H1 (cell line): ENCODE measurements at regions not wholly inside any gene's neighbourhood (a gene's known extent, or its start where the extent isn't known, plus 50 kb on each side); places are given as distances from the start of the nearest gene placed in this dataset.

Experiments
- CTCF ChIA-PET: fragments of 300-600 bp; sonication (Branson Sonifier 250); formaldehyde crosslinking; loops from one replicate; lab custom pipeline; 2021; ENCODE audit not compliant: partially characterized antibody; lab: Charles Lee
- POLR2A ChIA-PET: fragments of 300-600 bp; sonication (Branson Sonifier 250); formaldehyde crosslinking; loops from one replicate; lab custom pipeline; 2021; ENCODE audit warnings: inconsistent platforms; ENCODE audit not compliant: partially characterized antibody; lab: Charles Lee
- DNase-seq, 2 experiments: peaks; one replicate each; pipeline versions ENCODE4 v3.0.0 to v3.0.0-alpha.2; 2010 to 2022; ENCODE audit warnings: low spot score in 2 of 2, low read depth in 1 of 2, mixed read lengths in 1 of 2
- FAIRE-seq: peaks from 2 replicates; lab custom pipeline; 2011; peaks lifted over from hg19 to GRCh38; lab: Jason Lieb, UNC
- H2AFZ ChIP-seq: 2 replicates; pipeline ENCODE4 v1.8.1; 2012; ENCODE audit warnings: low read length, inconsistent platforms
- H2AK5ac ChIP-seq: 2 replicates; pipeline ENCODE4 v1.6.1; 2013; ENCODE audit warnings: low read depth, low read length
- H2BK120ac ChIP-seq: replicated peaks from 2 replicates; pipeline ENCODE3; 2013; ENCODE audit warnings: low read depth, low read length, inconsistent platforms
- H2BK12ac ChIP-seq: 2 replicates; pipeline ENCODE4 v1.6.1; 2013; ENCODE audit warnings: low read depth, low read length
- H2BK15ac ChIP-seq: 2 replicates; pipeline ENCODE4 v1.6.1; 2013; ENCODE audit warnings: low read length
- H2BK20ac ChIP-seq: 2 replicates; pipeline ENCODE4 v1.6.1; 2013; ENCODE audit warnings: low read length
- H2BK5ac ChIP-seq: 2 replicates; pipeline ENCODE4 v1.6.1; 2013; ENCODE audit warnings: low read depth, low read length
- H3K14ac ChIP-seq: 2 replicates; pipeline ENCODE4 v1.6.1; 2013; ENCODE audit warnings: inconsistent platforms; ENCODE audit not compliant: insufficient read length
- H3K18ac ChIP-seq: 2 replicates; pipeline ENCODE4 v1.6.1; 2013; ENCODE audit warnings: low read length; ENCODE audit errors: extremely low read depth
- H3K23ac ChIP-seq: 2 replicates; pipeline ENCODE4 v1.6.1; 2013; ENCODE audit warnings: inconsistent platforms; ENCODE audit not compliant: insufficient read length
- H3K23me2 ChIP-seq: 2 replicates; pipeline ENCODE4 v1.6.1; 2013; ENCODE audit warnings: low read depth, low read length
- H3K27ac ChIP-seq: 2 replicates; pipeline ENCODE4 v1.6.1; 2011; ENCODE audit warnings: low read depth, low read length, inconsistent platforms
- H3K27me3 ChIP-seq, 4 experiments: replicated peaks in 1 of 4; 1 replicate in 1 of 4; 2 replicates in 3 of 4; pipeline versions ENCODE4 v1.6.1 to v1.8.1; 2011 to 2013; ENCODE audit warnings: low read length in 3 of 4, mild to moderate bottlenecking in 3 of 4, inconsistent platforms in 2 of 4, mixed read lengths in 2 of 4, moderate library complexity in 1 of 4; ENCODE audit not compliant: control insufficient read depth in 3 of 4, insufficient read depth in 3 of 4; ENCODE audit errors: extremely low read depth in 1 of 4
- H3K36me3 ChIP-seq, 4 experiments: 2 replicates each; pipeline versions ENCODE4 v1.6.1 to v1.8.1; 2011 to 2013; ENCODE audit warnings: mild to moderate bottlenecking in 4 of 4, low read length in 3 of 4, moderate library complexity in 2 of 4, control low read depth in 1 of 4, inconsistent platforms in 1 of 4; ENCODE audit not compliant: insufficient read depth in 4 of 4, control insufficient read depth in 2 of 4
- H3K4ac ChIP-seq: replicated peaks from 2 replicates; pipeline ENCODE3; 2013; ENCODE audit warnings: low read length, low read depth, mixed read lengths, inconsistent platforms; ENCODE audit not compliant: insufficient read length
- H3K4me1 ChIP-seq, 4 experiments: replicated peaks in 1 of 4; 1 replicate in 1 of 4; 2 replicates in 3 of 4; pipeline versions ENCODE4 v1.6.1 to v1.8.1; 2011 to 2013; ENCODE audit warnings: low read length in 3 of 4, inconsistent platforms in 2 of 4, mixed read lengths in 1 of 4; ENCODE audit not compliant: insufficient read depth in 4 of 4, control insufficient read depth in 3 of 4
- H3K4me2 ChIP-seq, 2 experiments: 2 replicates each; pipeline versions ENCODE4 v1.6.1 to v1.8.1; 2011 to 2013; ENCODE audit warnings: low read depth in 2 of 2, low read length in 2 of 2, control low read depth in 1 of 2, inconsistent platforms in 1 of 2, mild to moderate bottlenecking in 1 of 2; ENCODE audit not compliant: insufficient read depth in 1 of 2
- H3K4me3 ChIP-seq, 4 experiments: fragments of 200-600, 300-600 bp in 1 of 4; sonication (generic), shearing (Covaris generic), sonication (Bioruptor Twin) in 1 of 4; 2 replicates each; pipeline versions ENCODE4 v1.5.1 to v1.8.1; 2011 to 2016; ENCODE audit warnings: low read length in 4 of 4, low read depth in 3 of 4, control low read depth in 2 of 4, inconsistent platforms in 2 of 4, mild to moderate bottlenecking in 2 of 4, mixed read lengths in 1 of 4, moderate library complexity in 1 of 4; ENCODE audit not compliant: insufficient read depth in 2 of 4; ENCODE audit errors: extremely low read depth in 1 of 4
- H3K56ac ChIP-seq: replicated peaks from 2 replicates; pipeline ENCODE3; 2013; ENCODE audit warnings: low read depth, mild to moderate bottlenecking, mixed read lengths, low read length, inconsistent platforms; ENCODE audit not compliant: insufficient read length
- H3K79me1 ChIP-seq: 2 replicates; pipeline ENCODE4 v1.6.1; 2013; ENCODE audit warnings: low read depth, low read length, control low read depth
- H3K79me2 ChIP-seq, 2 experiments: 2 replicates each; pipeline versions ENCODE4 v1.6.1 to v1.8.1; 2012 to 2013; ENCODE audit warnings: low read length in 2 of 2, mild to moderate bottlenecking in 2 of 2, inconsistent platforms in 1 of 2; ENCODE audit not compliant: insufficient read depth in 2 of 2, control insufficient read depth in 1 of 2
- H3K9ac ChIP-seq, 4 experiments: replicated peaks in 1 of 4; 1 replicate in 1 of 4; 2 replicates in 3 of 4; pipeline versions ENCODE4 v1.6.1 to v1.8.1; 2011 to 2013; ENCODE audit warnings: low read depth in 3 of 4, low read length in 3 of 4, control low read depth in 2 of 4, mild to moderate bottlenecking in 2 of 4, moderate library complexity in 2 of 4, inconsistent platforms in 1 of 4; ENCODE audit errors: extremely low read depth in 1 of 4
- H3K9me3 ChIP-seq, 2 experiments: 2 replicates each; pipeline versions ENCODE4 v1.6.1 to v1.8.1; 2012 to 2013; ENCODE audit warnings: mild to moderate bottlenecking in 2 of 2, moderate library complexity in 2 of 2, control low read depth in 1 of 2, inconsistent platforms in 1 of 2, low read depth in 1 of 2, low read length in 1 of 2, mixed read lengths in 1 of 2; ENCODE audit not compliant: insufficient read depth in 2 of 2
- H4K20me1 ChIP-seq, 2 experiments: replicated peaks in 1 of 2; 2 replicates each; pipeline versions ENCODE3 to v1.8.1; 2011 to 2013; ENCODE audit warnings: inconsistent platforms in 2 of 2, low read length in 2 of 2, mild to moderate bottlenecking in 1 of 2; ENCODE audit not compliant: insufficient read depth in 2 of 2, control insufficient read depth in 1 of 2
- H4K5ac ChIP-seq: 2 replicates; pipeline ENCODE4 v1.6.1; 2013; ENCODE audit warnings: low read length, low read depth, mixed read lengths, inconsistent platforms; ENCODE audit not compliant: insufficient read length
- H4K8ac ChIP-seq: 2 replicates; pipeline ENCODE4 v1.8.0; 2013; ENCODE audit warnings: mild to moderate bottlenecking, moderate library complexity, low read length, inconsistent platforms; ENCODE audit not compliant: insufficient read depth; ENCODE audit errors: extremely low read depth
- H4K91ac ChIP-seq: replicated peaks from 2 replicates; pipeline ENCODE3; 2013; ENCODE audit warnings: low read length, mixed read lengths, inconsistent platforms; ENCODE audit not compliant: insufficient read length
- EP300 ChIP-seq, 2 experiments: IDR thresholded peaks; 1 replicate in 1 of 2; 2 replicates in 1 of 2; pipeline ENCODE4 v1.6.1; 2011 to 2012; ENCODE audit warnings: low read depth in 2 of 2, low read length in 2 of 2, mild to moderate bottlenecking in 2 of 2, borderline replicate concordance in 1 of 2, inconsistent platforms in 1 of 2, moderate library complexity in 1 of 2
- HDAC2 ChIP-seq, 2 experiments: fragments of 300-600 bp in 1 of 2; sonication (generic) in 1 of 2; IDR thresholded peaks; 2 replicates each; pipeline ENCODE4 v1.6.1; 2011 to 2012; ENCODE audit warnings: low read depth in 2 of 2, low read length in 2 of 2, mild to moderate bottlenecking in 2 of 2, moderate library complexity in 2 of 2, borderline replicate concordance in 1 of 2, inconsistent platforms in 1 of 2
- NRF1 ChIP-seq: IDR thresholded peaks from 2 replicates; pipeline ENCODE4 v1.6.1; 2011; ENCODE audit warnings: mild to moderate bottlenecking, low read depth, low read length, improper control_type of control experiment
- SIX5 ChIP-seq: IDR thresholded peaks from 2 replicates; pipeline ENCODE4 v1.6.1; 2011; ENCODE audit warnings: mild to moderate bottlenecking, low read depth, low read length
- SP2 ChIP-seq: IDR thresholded peaks from 2 replicates; pipeline ENCODE4 v1.6.1; 2012; ENCODE audit warnings: mild to moderate bottlenecking, low read length, inconsistent platforms
- TAF7 ChIP-seq: optimal IDR thresholded peaks from 2 replicates; pipeline ENCODE3; 2011; ENCODE audit warnings: low read depth, mild to moderate bottlenecking, inconsistent platforms, low read length, moderate library complexity, borderline replicate concordance
- ZNF274 ChIP-seq: IDR thresholded peaks from 2 replicates; pipeline ENCODE4 v1.7.0; 2012; ENCODE audit warnings: low read length, borderline replicate concordance; ENCODE audit errors: extremely low read depth
- WGBS, 2 experiments: shearing (Covaris generic) in 1 of 2; methylation state at CpG; one replicate each; pipeline versions ENCODE4 v1.1.6 to v1.1.7; 2013 to 2015; ENCODE audit warnings: low lambda C conversion rate in 2 of 2, mixed read lengths in 2 of 2, inconsistent platforms in 1 of 2, low coverage in 1 of 2, missing lambda C conversion rate in 1 of 2; ENCODE audit not compliant: insufficient replicate concordance in 2 of 2, insufficient coverage in 1 of 2, insufficient read length in 1 of 2; ENCODE audit errors: extremely low coverage in 1 of 2, missing lambda C conversion rate in 1 of 2; 5-methylcytosine and 5-hydroxymethylcytosine counted together
- TF ChIP-seq, protein P1 (sequence below): IDR thresholded peaks from 2 replicates; pipeline ENCODE4 v1.6.1; 2012; ENCODE audit warnings: inconsistent platforms

DNA sequence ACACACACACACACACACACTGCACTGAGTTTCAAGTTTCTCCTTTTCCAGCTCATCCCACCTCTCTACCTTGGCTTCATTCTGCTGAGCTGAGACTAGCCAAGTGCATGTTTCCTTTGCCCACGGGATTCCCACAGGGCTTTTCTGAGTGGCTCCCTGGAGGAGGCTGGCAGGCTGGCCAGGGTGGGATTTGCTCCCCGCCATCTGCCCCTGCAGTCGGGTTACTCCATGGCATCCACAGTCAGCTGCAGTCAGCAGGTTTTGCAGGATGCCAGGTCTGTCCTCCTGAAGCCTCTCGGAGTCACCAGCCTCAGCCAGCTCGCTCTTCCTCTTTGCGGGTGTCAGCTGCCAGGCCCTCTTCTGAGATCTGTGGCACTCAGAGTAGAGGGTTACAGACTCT is 783.7 kb upstream of the SOX11 start:
- Histone ChIP-seq H3K9ac (no peak overlapping the region), H4K8ac (no peak overlapping the region), H3K4me3 (no peak overlapping the region), H3K56ac (no peak overlapping the region), H2AK5ac (no peak overlapping the region), H4K91ac (no peak overlapping the region), H3K4me1 (no peaks in the 10 kb centered on the region), H2AFZ (no peak overlapping the region), H3K27ac (no peak overlapping the region), H3K79me1 (no peaks in the 10 kb centered on the region), H2BK12ac (no peak overlapping the region), H2BK15ac (no peak overlapping the region), H3K79me2 (no peaks in the 10 kb centered on the region), H2BK120ac (no peak overlapping the region), H4K20me1 (no peaks in the 10 kb centered on the region), H2BK5ac (no peak overlapping the region), H3K36me3 (no peaks in the 10 kb centered on the region), H4K5ac (no peak overlapping the region), H3K9me3 (no peaks in the 10 kb centered on the region), H3K27me3 (no peaks in the 10 kb centered on the region), H2BK20ac (no peak overlapping the region), H3K4ac (no peak overlapping the region), H3K14ac (no peak overlapping the region), H3K23me2 (peaks cover 2% of the 10 kb centered on the region; the same call in 1 of the 2 replicates), H3K4me2 (no peak overlapping the region), H3K18ac (no peak overlapping the region), H3K23ac (no peak overlapping the region)
- 89% methylated on average over 6 of the region's 6 CpGs; no CpG with 5 or more reads in 1 of the 2 experiments for WGBS, 2 experiments
- FAIRE-seq (no peak), DNase-seq (no peak)
- TF ChIP-seq EP300 (IDR thresholded peaks at IDR 0.05; ENCODE audit: borderline replicate concordance in 1 of 2, low read depth in 2 of 2, low read length in 2 of 2) (no peak), SP2 (no peak), HDAC2 (IDR thresholded peaks at IDR 0.05; ENCODE audit: borderline replicate concordance in 1 of 2, low read depth in 2 of 2, low read length in 2 of 2) (no peak), NRF1 (no peak), SIX5 (no peak), TAF7 (no peak), ZNF274 (no peak)
- TF ChIP-seq, protein P1, sequence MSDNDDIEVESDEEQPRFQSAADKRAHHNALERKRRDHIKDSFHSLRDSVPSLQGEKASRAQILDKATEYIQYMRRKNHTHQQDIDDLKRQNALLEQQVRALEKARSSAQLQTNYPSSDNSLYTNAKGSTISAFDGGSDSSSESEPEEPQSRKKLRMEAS = no peak
- POLR2A ChIA-PET = no interaction called here
- CTCF ChIA-PET = interaction anchor here (1.0 kb wide), 1 partner anchor 28 kb away, joined by 5 read pairs; no protein-coding TSS in a partner anchor
